ENCODE measurements at regions not wholly inside any gene's neighbourhood (a gene's known extent, or its start where the extent isn't known, plus 50 kb on each side); places are given as distances from the start of the nearest gene placed in this dataset.

GRCh38 chr22:46054091-46055073, 77.4 kb upstream of the WNT7B start:
- H3K4me1 ChIP-seq (ENCODE audit: insufficient read depth, low read length) = peaks cover 4% of the 10 kb centered on the region; the same call in 1 of the 2 replicates
- no peaks in the 10 kb centered on the region for H3K9me3 ChIP-seq (ENCODE audit: control insufficient read depth, insufficient read depth, low read length)
- no peaks in the 10 kb centered on the region for H3K36me3 ChIP-seq (ENCODE audit: insufficient read depth, low read length)
- H3K9ac ChIP-seq (ENCODE audit: low read depth, low read length) = no peak overlapping the region

GRCh38 chr22:46055181-46055875, 78.4 kb upstream of the WNT7B start:
- Histone ChIP-seq H3K36me3 (ENCODE audit: insufficient read depth, low read length) (no peaks in the 10 kb centered on the region), H3K9ac (ENCODE audit: low read depth, low read length) (no peak overlapping the region), H3K9me3 (ENCODE audit: control insufficient read depth, insufficient read depth, low read length) (no peaks in the 10 kb centered on the region), H3K4me1 (ENCODE audit: insufficient read depth, low read length) (peaks cover 4% of the 10 kb centered on the region; the same call in 1 of the 2 replicates)

- no peak overlapping the region for H3K9ac ChIP-seq (ENCODE audit: low read depth, low read length)
- no peaks in the 10 kb centered on the region for H3K9me3 ChIP-seq (ENCODE audit: control insufficient read depth, insufficient read depth, low read length)
- no peaks in the 10 kb centered on the region for H3K36me3 ChIP-seq (ENCODE audit: insufficient read depth, low read length)
- H3K4me1 ChIP-seq (ENCODE audit: insufficient read depth, low read length) = peaks cover 4% of the 10 kb centered on the region; the same call in 1 of the 2 replicates
These were observed 79.1 kb upstream of the WNT7B start for GRCh38 chr22:46055911-46056545.

GRCh38 chr22:46056546-46057245, 79.7 kb upstream of the WNT7B start:
- Histone ChIP-seq H3K9ac (ENCODE audit: low read depth, low read length) (no peak overlapping the region), H3K9me3 (ENCODE audit: control insufficient read depth, insufficient read depth, low read length) (no peaks in the 10 kb centered on the region), H3K4me1 (ENCODE audit: insufficient read depth, low read length) (peaks cover 4% of the 10 kb centered on the region; the same call in 1 of the 2 replicates), H3K36me3 (ENCODE audit: insufficient read depth, low read length) (no peaks in the 10 kb centered on the region)

- Histone ChIP-seq H3K9me3 (ENCODE audit: control insufficient read depth, insufficient read depth, low read length) (no peaks in the 10 kb centered on the region), H3K9ac (ENCODE audit: low read depth, low read length) (no peak overlapping the region), H3K4me1 (ENCODE audit: insufficient read depth, low read length) (peaks cover 4% of the 10 kb centered on the region; the same call in 1 of the 2 replicates), H3K36me3 (ENCODE audit: insufficient read depth, low read length) (no peaks in the 10 kb centered on the region)
These were observed 80.5 kb upstream of the WNT7B start for GRCh38 chr22:46057246-46058090.

- H3K9ac ChIP-seq (ENCODE audit: low read depth, low read length) = no peak overlapping the region
- H3K9me3 ChIP-seq (ENCODE audit: control insufficient read depth, insufficient read depth, low read length) = no peaks in the 10 kb centered on the region
- peaks cover 3% of the 10 kb centered on the region; the same call in 1 of the 2 replicates for H3K4me1 ChIP-seq (ENCODE audit: insufficient read depth, low read length)
- no peaks in the 10 kb centered on the region for H3K36me3 ChIP-seq (ENCODE audit: insufficient read depth, low read length)
These were observed 81.1 kb upstream of the WNT7B start for GRCh38 chr22:46058091-46058420.

GRCh38 chr22:46058591-46059519, 81.9 kb upstream of the WNT7B start:
- H3K9ac ChIP-seq (ENCODE audit: low read depth, low read length) = no peak overlapping the region
- no peaks in the 10 kb centered on the region for H3K36me3 ChIP-seq (ENCODE audit: insufficient read depth, low read length)
- no peaks in the 10 kb centered on the region for H3K9me3 ChIP-seq (ENCODE audit: control insufficient read depth, insufficient read depth, low read length)
- no peaks in the 10 kb centered on the region for H3K4me1 ChIP-seq (ENCODE audit: insufficient read depth, low read length)

- H3K36me3 ChIP-seq (ENCODE audit: insufficient read depth, low read length) = no peaks in the 10 kb centered on the region
- peak overlapping the region; percentile 33; the same call in 1 of the 2 replicates for H3K9ac ChIP-seq (ENCODE audit: low read depth, low read length)
- H3K9me3 ChIP-seq (ENCODE audit: control insufficient read depth, insufficient read depth, low read length) = no peaks in the 10 kb centered on the region
- no peaks in the 10 kb centered on the region for H3K4me1 ChIP-seq (ENCODE audit: insufficient read depth, low read length)
These were observed 83.5 kb upstream of the WNT7B start for GRCh38 chr22:46060292-46061123.

- peak overlapping the region; percentile 33; the same call in 1 of the 2 replicates for H3K9ac ChIP-seq (ENCODE audit: low read depth, low read length)
- H3K36me3 ChIP-seq (ENCODE audit: insufficient read depth, low read length) = no peaks in the 10 kb centered on the region
- H3K4me1 ChIP-seq (ENCODE audit: insufficient read depth, low read length) = no peaks in the 10 kb centered on the region
- no peaks in the 10 kb centered on the region for H3K9me3 ChIP-seq (ENCODE audit: control insufficient read depth, insufficient read depth, low read length)
These were observed 84.2 kb upstream of the WNT7B start for GRCh38 chr22:46061124-46061500.

GRCh38 chr22:46061501-46062231, 84.7 kb upstream of the WNT7B start:
- H3K4me1 ChIP-seq (ENCODE audit: insufficient read depth, low read length) = no peaks in the 10 kb centered on the region
- H3K9ac ChIP-seq (ENCODE audit: low read depth, low read length) = peak overlapping the region; percentile 6; the same call in 1 of the 2 replicates
- no peaks in the 10 kb centered on the region for H3K36me3 ChIP-seq (ENCODE audit: insufficient read depth, low read length)
- H3K9me3 ChIP-seq (ENCODE audit: control insufficient read depth, insufficient read depth, low read length) = no peaks in the 10 kb centered on the region

GRCh38 chr22:46062232-46062615, 85.3 kb upstream of the WNT7B start:
- Histone ChIP-seq H3K36me3 (ENCODE audit: insufficient read depth, low read length) (no peaks in the 10 kb centered on the region), H3K9me3 (ENCODE audit: control insufficient read depth, insufficient read depth, low read length) (no peaks in the 10 kb centered on the region), H3K4me1 (ENCODE audit: insufficient read depth, low read length) (no peaks in the 10 kb centered on the region), H3K9ac (ENCODE audit: low read depth, low read length) (no peak overlapping the region)
